SK-N-SH (cell line): ENCODE measurements at regions not wholly inside any gene's neighbourhood (a gene's known extent, or its start where the extent isn't known, plus 50 kb on each side); places are given as distances from the start of the nearest gene placed in this dataset.

ENCODE experiments used
- CTCF ChIA-PET: fragments of 300-600, 350-600 bp; formaldehyde crosslinking; extraction: SDS; loops from one replicate; lab custom pipeline; 2021; lab: Yijun Ruan, JAX
- POLR2A ChIA-PET: fragments of 350-600 bp; sonication (Branson Sonifier 250); formaldehyde crosslinking; extraction: SDS; loops from one replicate; lab custom pipeline; 2020; ENCODE audit warnings: antibody characterized with exemption, inconsistent platforms; lab: Yijun Ruan, JAX
- DNase-seq: peaks from one replicate; pipeline ENCODE4 v3.0.0; 2012
- H2AFZ ChIP-seq: fragments of 200-600 bp; sonication (generic); 2 replicates; pipeline ENCODE4 v1.8.1; 2016; ENCODE audit warnings: antibody characterized with exemption, mild to moderate bottlenecking, low read depth
- H3F3A ChIP-seq: fragments of 200-600 bp; sonication (generic); replicated peaks from 2 replicates; pipeline ENCODE3; 2016; ENCODE audit warnings: antibody characterized with exemption, mild to moderate bottlenecking; ENCODE audit not compliant: insufficient read depth
- H3K27ac ChIP-seq, 2 experiments: fragments of 200-500 bp in 1 of 2; fragments of 200-600 bp in 1 of 2; sonication (Bioruptor generic) in 1 of 2; sonication (generic), shearing (Covaris generic) in 1 of 2; 2 replicates each; pipeline versions ENCODE4 v1.5.1 to v1.6.1; 2014 to 2016; ENCODE audit warnings: low read depth in 2 of 2, inconsistent platforms in 1 of 2, low read length in 1 of 2, mild to moderate bottlenecking in 1 of 2, mixed read lengths in 1 of 2
- H3K27me3 ChIP-seq: fragments of 200-600 bp; sonication (generic), shearing (Covaris generic); 2 replicates; pipeline ENCODE4 v1.6.1; 2016; ENCODE audit warnings: mixed run types; ENCODE audit not compliant: insufficient read depth
- H3K36me3 ChIP-seq, 2 experiments: fragments of 200-500 bp in 1 of 2; fragments of 200-600 bp in 1 of 2; sonication (Bioruptor generic) in 1 of 2; sonication (generic) in 1 of 2; replicated peaks in 1 of 2; 2 replicates each; pipeline versions ENCODE3 to v1.5.1; 2014 to 2016; ENCODE audit warnings: low read length in 1 of 2, mild to moderate bottlenecking in 1 of 2; ENCODE audit not compliant: insufficient read depth in 2 of 2, control insufficient read depth in 1 of 2
- H3K4me1 ChIP-seq, 2 experiments: fragments of 200-500 bp in 1 of 2; fragments of 200-600 bp in 1 of 2; sonication (Bioruptor generic) in 1 of 2; sonication (generic), shearing (Covaris generic) in 1 of 2; 2 replicates each; pipeline versions ENCODE4 v1.5.1 to v1.6.1; 2014 to 2016; ENCODE audit warnings: low read depth in 1 of 2, low read length in 1 of 2, mixed run types in 1 of 2; ENCODE audit not compliant: insufficient read depth in 2 of 2, control insufficient read depth in 1 of 2
- H3K4me2 ChIP-seq: fragments of 200-600 bp; sonication (generic), shearing (Covaris generic); 2 replicates; pipeline ENCODE4 v1.6.1; 2017; ENCODE audit warnings: mixed run types
- H3K4me3 ChIP-seq, 2 experiments: fragments of 200-500 bp in 1 of 2; fragments of 200-600 bp in 1 of 2; sonication (Bioruptor generic) in 1 of 2; sonication (generic), shearing (Covaris generic) in 1 of 2; 2 replicates each; pipeline versions ENCODE4 v1.5.1 to v1.8.1; 2014 to 2016; ENCODE audit warnings: low read depth in 2 of 2, inconsistent platforms in 1 of 2, low read length in 1 of 2, mild to moderate bottlenecking in 1 of 2, mixed read lengths in 1 of 2, moderate library complexity in 1 of 2
- H3K79me2 ChIP-seq: fragments of 200-600 bp; sonication (generic); 2 replicates; pipeline ENCODE4 v1.8.1; 2017; ENCODE audit warnings: mild to moderate bottlenecking; ENCODE audit not compliant: insufficient read depth
- H3K9ac ChIP-seq: fragments of 200-600 bp; sonication (generic); 2 replicates; pipeline ENCODE4 v1.6.1; 2017; ENCODE audit warnings: mixed run types
- H3K9me2 ChIP-seq: fragments of 200-600 bp; sonication (generic); 2 replicates; pipeline ENCODE4 v1.6.1; 2017; ENCODE audit warnings: mixed run types
- H3K9me3 ChIP-seq: fragments of 200-600 bp; sonication (generic); 2 replicates; pipeline ENCODE4 v1.6.1; 2017; ENCODE audit warnings: mixed run types, mild to moderate bottlenecking, moderate library complexity
- H4K20me1 ChIP-seq: fragments of 200-600 bp; sonication (generic); 2 replicates; pipeline ENCODE4 v1.6.1; 2017; ENCODE audit warnings: mild to moderate bottlenecking, mixed run types; ENCODE audit not compliant: insufficient read depth
- CHD2 ChIP-seq: fragments of 150-350 bp; IDR thresholded peaks from 2 replicates; pipeline ENCODE4 v1.6.1; 2018; ENCODE audit warnings: low read length; ENCODE audit not compliant: partially characterized antibody
- CTCF ChIP-seq: fragments of 200-600 bp; sonication (generic); IDR thresholded peaks from 2 replicates; pipeline ENCODE4 v1.6.1; 2017; ENCODE audit warnings: antibody characterized with exemption, mild to moderate bottlenecking, moderate library complexity
- ELF1 ChIP-seq: IDR thresholded peaks from 2 replicates; pipeline ENCODE4 v1.4.0; 2012
- EP300 ChIP-seq, 2 experiments: IDR thresholded peaks; 2 replicates each; pipeline versions ENCODE4 v1.4.0 to v1.6.1; 2012; ENCODE audit warnings: borderline replicate concordance in 1 of 2, low read depth in 1 of 2, low read length in 1 of 2
- FOSL2 ChIP-seq: IDR thresholded peaks from 2 replicates; pipeline ENCODE4 v1.4.0; 2012; ENCODE audit warnings: low read depth, mild to moderate bottlenecking, moderate library complexity, borderline replicate concordance
- FOXJ3 ChIP-seq: sonication (generic); formaldehyde crosslinking; IDR thresholded peaks from 2 replicates; pipeline ENCODE4 v1.5.1; 2020; ENCODE audit warnings: mild to moderate bottlenecking, missing genetic modification reagents
- FOXM1 ChIP-seq: IDR thresholded peaks from 2 replicates; pipeline ENCODE4 v1.4.0; 2012; ENCODE audit warnings: low read depth, mild to moderate bottlenecking
- GABPA ChIP-seq: IDR thresholded peaks from 2 replicates; pipeline ENCODE4 v1.4.0; 2012; ENCODE audit warnings: low read depth, mild to moderate bottlenecking
- GATA2 ChIP-seq: sonication (generic); formaldehyde crosslinking; IDR thresholded peaks from 2 replicates; pipeline ENCODE4 v1.5.0; 2020; ENCODE audit warnings: mild to moderate bottlenecking, missing genetic modification reagents
- IRF3 ChIP-seq: fragments of 150-350 bp; IDR thresholded peaks from 2 replicates; pipeline ENCODE4 v1.6.1; 2016; ENCODE audit warnings: mild to moderate bottlenecking, low read depth, low read length
- MXI1 ChIP-seq: IDR thresholded peaks from 2 replicates; pipeline ENCODE4 v1.6.1; 2012; ENCODE audit warnings: mild to moderate bottlenecking, low read depth, low read length, improper control_type of control experiment
- NRF1 ChIP-seq: IDR thresholded peaks from 2 replicates; pipeline ENCODE4 v1.6.1; 2012; ENCODE audit warnings: low read depth, mild to moderate bottlenecking, low read length
- POLR2AphosphoS5 ChIP-seq: IDR thresholded peaks from 2 replicates; pipeline ENCODE4 v1.6.1; 2012; ENCODE audit warnings: low read depth, low read length
- RAD21 ChIP-seq: IDR thresholded peaks from 2 replicates; pipeline ENCODE4 v1.6.1; 2012; ENCODE audit warnings: mild to moderate bottlenecking, low read length
- RFX5 ChIP-seq: IDR thresholded peaks from 2 replicates; pipeline ENCODE4 v1.6.1; 2012; ENCODE audit warnings: mild to moderate bottlenecking, improper control_type of control experiment, low read length
- RXRA ChIP-seq: IDR thresholded peaks from 2 replicates; pipeline ENCODE4 v1.4.0; 2012; ENCODE audit warnings: low read depth, mild to moderate bottlenecking, borderline replicate concordance
- SIN3A ChIP-seq: IDR thresholded peaks from 2 replicates; pipeline ENCODE4 v1.6.1; 2012; ENCODE audit warnings: low read depth, mild to moderate bottlenecking, low read length, moderate library complexity, borderline replicate concordance
- SMC3 ChIP-seq: IDR thresholded peaks from 2 replicates; pipeline ENCODE4 v1.6.1; 2012; ENCODE audit warnings: low read depth, low read length, improper control_type of control experiment
- TAF1 ChIP-seq: IDR thresholded peaks from 2 replicates; pipeline ENCODE4 v1.6.1; 2012; ENCODE audit warnings: low read depth, mild to moderate bottlenecking, low read length, moderate library complexity, borderline replicate concordance
- TCF12 ChIP-seq: IDR thresholded peaks from 2 replicates; pipeline ENCODE4 v1.4.0; 2012
- TEAD4 ChIP-seq: IDR thresholded peaks from 2 replicates; pipeline ENCODE4 v1.4.0; 2012; ENCODE audit warnings: mild to moderate bottlenecking, borderline replicate concordance; ENCODE audit not compliant: insufficient read depth
- USF2 ChIP-seq: fragments of 150-350 bp; IDR thresholded peaks from 2 replicates; pipeline ENCODE4 v1.6.1; 2017; ENCODE audit warnings: antibody characterized with exemption, low read length, low read depth, borderline replicate concordance
- YY1 ChIP-seq: IDR thresholded peaks from 2 replicates; pipeline ENCODE4 v1.4.0; 2012; ENCODE audit warnings: low read depth, mild to moderate bottlenecking
- WGBS: methylation state at CpG from one replicate; pipeline ENCODE4 v1.1.6; 2017; ENCODE audit warnings: low lambda C conversion rate; 5-methylcytosine and 5-hydroxymethylcytosine counted together

- H3K79me2 ChIP-seq: no peaks in the 10 kb centered on the region
- no peaks in the 10 kb centered on the region for H3F3A ChIP-seq
- H3K9me2 ChIP-seq: no peaks in the 10 kb centered on the region
- WGBS: 47% methylated on average over 5 of the region's 5 CpGs
- H3K27me3 ChIP-seq: no peaks in the 10 kb centered on the region; the same call in 1 of the 2 replicates
- no peak for TF ChIP-seq USF2
- no peak for TF ChIP-seq NRF1
- no peak for TF ChIP-seq SMC3
- TF ChIP-seq GATA2: no peak
- TF ChIP-seq POLR2AphosphoS5: no peak
- TF ChIP-seq RAD21: no peak
- no peak for TF ChIP-seq EP300 (IDR thresholded peaks at IDR 0.05; ENCODE audit: borderline replicate concordance in 1 of 2, low read depth in 1 of 2, low read length in 1 of 2)
- no peak for TF ChIP-seq FOXJ3
- TF ChIP-seq YY1: no peak
- no peak for TF ChIP-seq FOSL2
- no peak for TF ChIP-seq TAF1
- TF ChIP-seq SIN3A: no peak
- no peak for TF ChIP-seq FOXM1
- no peak for TF ChIP-seq RXRA
- TF ChIP-seq GABPA: no peak
- TF ChIP-seq RFX5: no peak
- no peak for TF ChIP-seq ELF1
- no peak overlapping the region for H2AFZ ChIP-seq
- H3K9me3 ChIP-seq: no peaks in the 10 kb centered on the region
- no peaks in the 10 kb centered on the region for H3K36me3 ChIP-seq
- H3K4me1 ChIP-seq: no peaks in the 10 kb centered on the region
- POLR2A ChIA-PET: no interaction called here
- no peak overlapping the region for H3K4me2 ChIP-seq
- no peak overlapping the region for H3K9ac ChIP-seq
- CTCF ChIA-PET: interaction anchor here (1.5 to 2.3 kb wide), 2 partner anchors 10 to 11 kb away, joined by 4 to 10 read pairs; no protein-coding TSS in a partner anchor
- H3K27ac ChIP-seq: no peak overlapping the region
- no peak for DNase-seq
- no peak overlapping the region for H3K4me3 ChIP-seq
- H4K20me1 ChIP-seq: no peaks in the 10 kb centered on the region
Observed at GRCh38 chr10:63829573-63830149, 308.5 kb downstream of the REEP3 start.

- no peak overlapping the region for H3K4me3 ChIP-seq
- H4K20me1 ChIP-seq: no peaks in the 10 kb centered on the region
- H3K36me3 ChIP-seq: no peaks in the 10 kb centered on the region
- H2AFZ ChIP-seq: no peak overlapping the region
- no peak for TF ChIP-seq MXI1
- TF ChIP-seq CHD2: no peak
- TF ChIP-seq SIN3A: no peak
- TF ChIP-seq IRF3: no peak
- TF ChIP-seq CTCF: no peak
- no peak for TF ChIP-seq TCF12
- no peak for TF ChIP-seq ELF1
- no peak for TF ChIP-seq TEAD4
- TF ChIP-seq NRF1: no peak
- no peak overlapping the region for H3K27ac ChIP-seq
- no peaks in the 10 kb centered on the region for H3F3A ChIP-seq
- no peaks in the 10 kb centered on the region; the same call in 1 of the 2 replicates for H3K27me3 ChIP-seq
- H3K4me2 ChIP-seq: no peak overlapping the region
- H3K4me1 ChIP-seq: no peaks in the 10 kb centered on the region
- ChIA-PET POLR2A (no interaction called here), CTCF (no interaction called here)
- no peaks in the 10 kb centered on the region for H3K79me2 ChIP-seq
- no peaks in the 10 kb centered on the region for H3K9me3 ChIP-seq
- DNase-seq: no peak
- no peak overlapping the region for H3K9ac ChIP-seq
- no peaks in the 10 kb centered on the region for H3K9me2 ChIP-seq
Observed at GRCh38 chr10:63832686-63833085, 311.5 kb downstream of the REEP3 start.
